BJ (cell line): ENCODE measurements at regions not wholly inside any gene's neighbourhood (a gene's known extent, or its start where the extent isn't known, plus 50 kb on each side); places are given as distances from the start of the nearest gene placed in this dataset.

Experiments used
- CTCF ChIA-PET: fragments of 350-600 bp; formaldehyde crosslinking; extraction: SDS; loops from one replicate; lab custom pipeline; 2021; ENCODE audit warnings: antibody characterized with exemption, inconsistent platforms; lab: Yijun Ruan, JAX
- POLR2A ChIA-PET: fragments of 300-600 bp; sonication (Branson Sonifier 250); formaldehyde crosslinking; extraction: SDS; loops from one replicate; lab custom pipeline; 2021; ENCODE audit warnings: antibody characterized with exemption; lab: Charles Lee
- DNase-seq: peaks from one replicate; pipeline ENCODE4 v3.0.0-alpha.2; 2011; ENCODE audit warnings: low read depth
- H3K27me3 ChIP-seq: 2 replicates; pipeline ENCODE4 v1.6.0; 2011; ENCODE audit warnings: low read length; ENCODE audit not compliant: control insufficient read depth, insufficient read depth
- H3K36me3 ChIP-seq: 2 replicates; pipeline ENCODE4 v1.5.1; 2011; ENCODE audit warnings: low read length; ENCODE audit not compliant: control insufficient read depth, insufficient read depth
- H3K4me3 ChIP-seq: 2 replicates; pipeline ENCODE4 v1.5.1; 2011; ENCODE audit warnings: low read depth, mild to moderate bottlenecking, control low read depth, low read length
- CTCF ChIP-seq: IDR thresholded peaks from 2 replicates; pipeline ENCODE4 v1.5.1; 2011; ENCODE audit warnings: low read depth, mild to moderate bottlenecking, control low read depth, inconsistent platforms, low read length, moderate library complexity; ENCODE audit not compliant: insufficient read depth

- DNase-seq, result no peak
- H3K36me3 ChIP-seq, result no peaks in the 10 kb centered on the region
- no peak overlapping the region for H3K4me3 ChIP-seq
- TF ChIP-seq CTCF, result no peak
- ChIA-PET CTCF (interaction anchor here (1.0 to 2.1 kb wide), 4 partner anchors 106 to 180 kb away, joined by 3 to 8 read pairs (median 4); no protein-coding TSS in a partner anchor), POLR2A (no interaction called here)
- H3K27me3 ChIP-seq, result no peaks in the 10 kb centered on the region
These were observed 87.3 kb upstream of the NHSL1 start for GRCh38 chr6:138586638-138587037.

GRCh38 chr6:138588805-138589434 lies 89.6 kb upstream of the NHSL1 start:
- ChIA-PET POLR2A (no interaction called here), CTCF (interaction anchor here (0.7 to 5.2 kb wide), 21 partner anchors 9 to 474 kb away, joined by 3 to 99 read pairs (median 4); no protein-coding TSS in a partner anchor)
- peak; percentile 94 for TF ChIP-seq CTCF
- no peak for DNase-seq
- Histone ChIP-seq H3K36me3 (no peaks in the 10 kb centered on the region), H3K4me3 (no peak overlapping the region), H3K27me3 (no peaks in the 10 kb centered on the region)

GRCh38 chr6:138590796-138591709 lies 91.8 kb upstream of the NHSL1 start:
- Histone ChIP-seq H3K36me3 (no peaks in the 10 kb centered on the region), H3K27me3 (no peaks in the 10 kb centered on the region), H3K4me3 (no peak overlapping the region)
- ChIA-PET POLR2A (no interaction called here), CTCF (interaction anchor here (0.6 to 5.2 kb wide), 26 partner anchors 13 to 564 kb away, joined by 3 to 99 read pairs (median 4); partner anchors contain the start of gene CCDC28A)
- TF ChIP-seq CTCF, result peak; percentile 88
- no peak for DNase-seq

- DNase-seq, result no peak
- peak overlapping the region; percentile 14; the same call in 1 of the 2 replicates for H3K4me3 ChIP-seq
- no peak for TF ChIP-seq CTCF
- ChIA-PET CTCF (interaction anchor here (0.7 to 5.2 kb wide), 6 partner anchors 21 to 737 kb away, joined by 3 to 99 read pairs (median 3); no protein-coding TSS in a partner anchor), POLR2A (no interaction called here)
- no peaks in the 10 kb centered on the region for H3K27me3 ChIP-seq
- H3K36me3 ChIP-seq, result no peaks in the 10 kb centered on the region
These were observed 93.4 kb upstream of the NHSL1 start for GRCh38 chr6:138592749-138593123.
